Neural progenitor cell (in vitro differentiated cells): ENCODE measurements at regions not wholly inside any gene's neighbourhood (a gene's known extent, or its start where the extent isn't known, plus 50 kb on each side); places are given as distances from the start of the nearest gene placed in this dataset.

Experiments
- DNase-seq: peaks from one replicate; pipeline ENCODE4 v3.0.0-alpha.2; 2016; ENCODE audit warnings: low spot score
- H2AFZ ChIP-seq: fragments of 200-600 bp; sonication (generic); replicated peaks from 2 replicates; pipeline ENCODE4 v1.6.1; 2016; ENCODE audit warnings: antibody characterized with exemption
- H3F3A ChIP-seq: fragments of 200-600 bp; sonication (generic); 2 replicates; pipeline ENCODE4 v1.6.1; 2016; ENCODE audit warnings: antibody characterized with exemption, low read depth
- H3K27ac ChIP-seq: fragments of 200-600 bp; sonication (generic); 2 replicates; pipeline ENCODE4 v1.5.1; 2016; ENCODE audit warnings: mild to moderate bottlenecking
- H3K27me3 ChIP-seq: fragments of 200-600 bp; sonication (generic); 2 replicates; pipeline ENCODE4 v1.6.1; 2016; ENCODE audit warnings: mild to moderate bottlenecking, moderate library complexity
- H3K36me3 ChIP-seq: fragments of 200-600 bp; sonication (generic); 2 replicates; pipeline ENCODE4 v1.5.1; 2016
- H3K4me1 ChIP-seq: fragments of 200-600 bp; sonication (generic); 2 replicates; pipeline ENCODE4 v1.6.1; 2016; ENCODE audit warnings: mixed run types
- H3K4me2 ChIP-seq: fragments of 200-600 bp; sonication (generic); 2 replicates; pipeline ENCODE4 v1.6.1; 2016
- H3K4me3 ChIP-seq: fragments of 200-600 bp; sonication (generic); 2 replicates; pipeline ENCODE4 v1.5.1; 2016
- H3K79me2 ChIP-seq: fragments of 200-600 bp; sonication (generic); 2 replicates; pipeline ENCODE4 v1.6.1; 2016; ENCODE audit warnings: low read depth
- H3K9ac ChIP-seq: fragments of 200-600 bp; sonication (generic); 2 replicates; pipeline ENCODE4 v1.6.1; 2016
- H3K9me3 ChIP-seq: fragments of 200-600 bp; sonication (generic); 2 replicates; pipeline ENCODE4 v1.5.1; 2016; ENCODE audit warnings: low read depth
- H4K20me1 ChIP-seq: fragments of 200-600 bp; sonication (generic); 2 replicates; pipeline ENCODE4 v1.6.1; 2016; ENCODE audit warnings: low read depth
- H3K27ac Mint-ChIP-seq: 3 replicates; pipeline ENCODE4 v1.8.0; 2021; ENCODE audit warnings: mixed read lengths
- H3K27me3 Mint-ChIP-seq: 2 replicates; pipeline ENCODE4 v1.8.0; 2022; ENCODE audit warnings: low read depth, mild to moderate bottlenecking, inconsistent platforms, moderate library complexity, mixed read lengths; ENCODE audit not compliant: insufficient read depth
- H3K36me3 Mint-ChIP-seq: 3 replicates; pipeline ENCODE4 v1.8.0; 2021; ENCODE audit warnings: mixed read lengths
- H3K4me1 Mint-ChIP-seq: 3 replicates; pipeline ENCODE4 v1.8.0; 2021; ENCODE audit warnings: mixed read lengths
- H3K4me3 Mint-ChIP-seq: 3 replicates; pipeline ENCODE4 v1.8.0; 2021; ENCODE audit warnings: mild to moderate bottlenecking, moderate library complexity, mixed read lengths
- H3K9me3 Mint-ChIP-seq: 3 replicates; pipeline ENCODE4 v1.8.0; 2020; ENCODE audit warnings: mixed read lengths
- CTCF ChIP-seq: fragments of 200-600 bp; sonication (generic); IDR thresholded peaks from 2 replicates; pipeline ENCODE4 v1.5.1; 2017; ENCODE audit warnings: antibody characterized with exemption, mild to moderate bottlenecking
- EZH2 ChIP-seq: fragments of 200-600 bp; sonication (generic); IDR thresholded peaks from 2 replicates; pipeline ENCODE4 v1.6.1; 2017; ENCODE audit warnings: antibody characterized with exemption, mild to moderate bottlenecking, moderate library complexity
- EZH2phosphoT487 ChIP-seq: fragments of 200-600 bp; sonication (generic); IDR thresholded peaks from 2 replicates; pipeline ENCODE4 v1.6.1; 2017; ENCODE audit warnings: antibody characterized with exemption

DNA sequence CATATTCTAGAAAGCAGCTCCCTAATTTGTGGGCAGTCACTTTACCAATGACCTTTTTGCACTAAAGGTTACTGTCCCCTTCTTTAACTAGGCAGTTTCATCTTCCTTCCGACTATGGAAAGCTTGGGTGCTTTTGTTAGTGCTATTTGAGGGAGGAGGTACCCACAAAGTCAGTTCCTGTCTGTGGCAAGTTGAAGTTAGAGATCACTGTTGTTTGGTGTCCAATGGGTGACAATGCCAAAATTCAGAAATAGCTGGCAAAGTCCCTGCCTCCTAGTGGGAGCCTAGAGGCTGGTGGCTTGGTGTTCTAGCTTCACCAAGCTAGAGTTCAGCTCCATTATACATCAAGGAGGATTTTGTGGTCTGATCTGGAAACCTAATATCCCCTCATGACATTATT lies 87.1 kb upstream of the PNPT1 start:
- Histone ChIP-seq H2AFZ (no peak overlapping the region), H3K79me2 (no peaks in the 10 kb centered on the region), H3K27ac (no peak overlapping the region), H3F3A (no peaks in the 10 kb centered on the region), H3K4me2 (no peak overlapping the region), H4K20me1 (no peaks in the 10 kb centered on the region), H3K36me3 (no peaks in the 10 kb centered on the region), H3K27me3 (no peaks in the 10 kb centered on the region), H3K9me3 (no peaks in the 10 kb centered on the region), H3K9ac (no peak overlapping the region), H3K4me3 (no peak overlapping the region), H3K4me1 (no peaks in the 10 kb centered on the region)
- no peak for DNase-seq
- no peaks in the 10 kb centered on the region for H3K9me3 Mint-ChIP-seq
- H3K27me3 Mint-ChIP-seq, result no peaks in the 10 kb centered on the region
- H3K4me1 Mint-ChIP-seq, result peaks cover 2% of the 10 kb centered on the region
- no peak overlapping the region for H3K27ac Mint-ChIP-seq
- no peak overlapping the region for H3K4me3 Mint-ChIP-seq
- TF ChIP-seq CTCF (no peak), EZH2phosphoT487 (no peak), EZH2 (no peak)
- H3K36me3 Mint-ChIP-seq, result no peaks in the 10 kb centered on the region

GRCh38 chr2:55779459-55780421 lies 86.1 kb upstream of the PNPT1 start:
- TF ChIP-seq EZH2phosphoT487 (no peak), EZH2 (no peak), CTCF (no peak)
- Histone ChIP-seq H3K4me3 (no peak overlapping the region), H3F3A (no peaks in the 10 kb centered on the region), H3K79me2 (no peaks in the 10 kb centered on the region), H3K9ac (no peak overlapping the region), H3K4me1 (no peaks in the 10 kb centered on the region), H3K9me3 (no peaks in the 10 kb centered on the region), H3K36me3 (no peaks in the 10 kb centered on the region), H3K4me2 (no peak overlapping the region), H4K20me1 (no peaks in the 10 kb centered on the region), H3K27me3 (no peaks in the 10 kb centered on the region), H2AFZ (no peak overlapping the region), H3K27ac (no peak overlapping the region)
- no peak for DNase-seq
- Mint-ChIP-seq H3K27me3 (peaks cover under 1% of the 10 kb centered on the region), H3K4me3 (no peak overlapping the region), H3K4me1 (peaks cover 2% of the 10 kb centered on the region), H3K27ac (no peak overlapping the region), H3K9me3 (peaks cover 3% of the 10 kb centered on the region), H3K36me3 (no peaks in the 10 kb centered on the region)

- TF ChIP-seq EZH2phosphoT487 (no peak), CTCF (no peak), EZH2 (no peak)
- peaks cover 2% of the 10 kb centered on the region for H3K27me3 Mint-ChIP-seq
- H3K4me2 ChIP-seq, result no peak overlapping the region
Observed at GRCh38 chr2:55776966-55777365, 83.3 kb upstream of the PNPT1 start.

More at GRCh38 chr2:55776966-55777365, 83.3 kb upstream of the PNPT1 start:
- H3K9me3 ChIP-seq, result no peaks in the 10 kb centered on the region
- H3K4me3 ChIP-seq, result no peak overlapping the region
- no peaks in the 10 kb centered on the region for H3K79me2 ChIP-seq
- Mint-ChIP-seq H3K9me3 (peaks cover 6% of the 10 kb centered on the region), H3K36me3 (no peaks in the 10 kb centered on the region), H3K4me1 (peaks cover 8% of the 10 kb centered on the region), H3K27ac (no peak overlapping the region), H3K4me3 (no peak overlapping the region)
- H3K9ac ChIP-seq, result no peak overlapping the region
- no peak for DNase-seq
- H3K27ac ChIP-seq, result no peak overlapping the region
- no peaks in the 10 kb centered on the region for H3K36me3 ChIP-seq
- H3K27me3 ChIP-seq, result no peaks in the 10 kb centered on the region
- H2AFZ ChIP-seq, result no peak overlapping the region
- no peaks in the 10 kb centered on the region for H3F3A ChIP-seq
- H4K20me1 ChIP-seq, result no peaks in the 10 kb centered on the region
- no peaks in the 10 kb centered on the region for H3K4me1 ChIP-seq
